GM21447 (cell line): ENCODE measurements at regions not wholly inside any gene's neighbourhood (a gene's known extent, or its start where the extent isn't known, plus 50 kb on each side); places are given as distances from the start of the nearest gene placed in this dataset.

Experiments used
- ATAC-seq: cut with Tn5 transposase; IDR thresholded peaks from one replicate; pipeline ENCODE4 v1.9.1; 2021; ENCODE audit not compliant: unreplicated experiment

DNA sequence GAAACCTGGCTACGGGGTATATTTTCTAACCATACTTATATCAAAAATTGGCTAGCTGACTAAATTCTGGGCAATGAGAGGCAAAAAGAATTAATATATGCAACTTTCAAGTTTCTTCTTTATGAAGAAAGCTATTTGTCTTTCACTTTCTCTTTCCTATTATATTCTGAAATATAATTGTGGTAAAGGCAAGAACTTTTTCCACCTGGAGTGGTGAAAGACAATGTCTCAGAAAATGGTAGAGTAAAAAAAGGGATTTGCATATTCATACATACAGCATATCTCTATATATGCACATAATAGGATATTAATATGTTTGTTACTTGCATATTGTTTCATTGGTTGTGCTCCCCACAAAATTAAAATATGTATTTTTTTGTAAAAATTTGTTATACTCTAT lies 793.8 kb downstream of the PLA2G4A start:
- no peak for ATAC-seq

DNA sequence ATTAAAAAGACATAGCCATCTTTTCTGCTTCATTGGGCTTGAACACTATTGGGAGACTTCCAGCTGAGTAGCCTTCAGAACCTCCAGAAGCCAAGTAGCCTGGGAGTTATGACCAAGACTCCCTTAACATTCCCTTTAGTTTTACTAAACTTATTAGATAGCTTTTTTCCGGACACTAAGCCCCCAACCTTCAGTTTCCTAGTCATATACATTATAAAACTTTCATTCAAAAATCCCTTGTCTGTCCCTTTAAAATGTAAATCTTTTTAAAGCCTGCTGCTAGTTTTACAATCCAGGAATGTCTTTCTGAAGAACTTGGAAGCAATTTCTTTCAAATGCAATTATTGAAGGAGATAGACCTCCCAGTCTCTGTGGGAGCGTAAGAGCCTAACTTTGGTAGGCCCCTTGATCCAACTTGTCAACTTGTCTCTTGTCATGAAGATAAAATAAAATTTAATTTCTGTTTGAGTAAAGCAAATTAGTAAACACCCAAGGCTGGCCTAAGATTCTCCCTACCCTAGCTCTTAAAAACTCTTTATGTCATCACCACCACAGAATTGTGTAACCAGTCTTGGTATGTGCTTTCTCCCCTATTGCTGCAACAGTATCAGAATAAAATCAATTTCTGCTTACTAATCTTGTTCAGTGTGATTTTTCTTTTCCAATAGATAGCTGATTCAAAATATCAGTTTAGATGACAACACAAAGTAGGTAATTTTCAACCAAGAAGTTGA lies 796.2 kb downstream of the PLA2G4A start:
- no peak for ATAC-seq

DNA sequence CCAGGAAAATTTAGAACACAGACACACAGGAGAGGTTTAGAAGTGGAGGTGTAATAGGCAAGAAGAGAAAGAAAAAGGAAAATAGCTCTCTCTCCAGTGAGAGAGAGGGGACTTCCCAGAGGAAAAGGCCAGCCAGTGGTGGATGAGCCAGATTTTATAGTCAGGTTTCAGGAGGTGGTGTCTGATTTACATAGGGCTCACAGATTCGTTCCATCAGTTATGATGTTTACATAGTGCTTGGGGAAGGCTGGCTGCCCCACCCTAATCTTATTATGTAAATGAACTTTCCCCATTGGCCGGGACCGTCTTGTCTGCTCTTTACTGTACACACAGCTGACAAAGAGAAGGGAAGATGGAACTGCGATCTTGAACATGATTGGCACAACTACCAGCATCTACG lies 797.3 kb downstream of the PLA2G4A start:
- ATAC-seq = no peak

DNA sequence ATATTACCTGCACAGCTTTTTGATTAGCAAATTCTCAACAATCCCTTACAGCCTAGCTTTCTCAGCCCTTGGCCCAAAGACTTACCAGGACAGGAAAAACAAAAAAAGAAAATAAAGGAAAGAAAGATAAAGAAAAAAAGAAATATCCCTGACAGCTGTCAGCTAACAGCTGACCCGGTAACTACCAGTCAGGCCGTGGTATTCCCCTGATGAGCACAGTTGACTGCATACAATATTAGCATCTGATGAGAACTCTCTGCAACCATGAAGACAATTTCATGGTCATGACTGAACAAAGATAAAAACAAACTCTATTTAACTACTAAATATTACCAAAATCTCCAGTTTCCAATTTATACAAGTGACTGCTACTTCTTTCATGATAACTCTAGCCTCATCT lies 798.8 kb downstream of the PLA2G4A start:
- ATAC-seq = no peak

DNA sequence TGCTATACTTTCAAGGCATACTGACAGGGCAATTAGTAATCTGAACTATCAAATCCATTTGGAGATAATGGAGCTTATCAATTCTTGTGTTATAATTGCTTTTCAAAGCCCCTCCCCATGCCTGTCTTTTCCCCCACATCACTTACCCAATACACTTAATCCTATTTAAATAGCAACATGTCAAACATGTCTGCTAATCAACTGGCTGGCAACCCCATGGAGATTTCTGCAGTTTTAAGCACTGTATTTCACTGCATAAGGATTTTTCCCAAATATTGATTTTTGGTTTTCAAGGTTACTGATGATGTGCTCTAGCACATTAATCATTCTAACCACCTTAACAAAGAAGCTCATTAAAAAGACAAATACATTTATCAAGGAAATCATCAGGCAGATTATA lies 800.3 kb downstream of the PLA2G4A start:
- ATAC-seq = no peak

DNA sequence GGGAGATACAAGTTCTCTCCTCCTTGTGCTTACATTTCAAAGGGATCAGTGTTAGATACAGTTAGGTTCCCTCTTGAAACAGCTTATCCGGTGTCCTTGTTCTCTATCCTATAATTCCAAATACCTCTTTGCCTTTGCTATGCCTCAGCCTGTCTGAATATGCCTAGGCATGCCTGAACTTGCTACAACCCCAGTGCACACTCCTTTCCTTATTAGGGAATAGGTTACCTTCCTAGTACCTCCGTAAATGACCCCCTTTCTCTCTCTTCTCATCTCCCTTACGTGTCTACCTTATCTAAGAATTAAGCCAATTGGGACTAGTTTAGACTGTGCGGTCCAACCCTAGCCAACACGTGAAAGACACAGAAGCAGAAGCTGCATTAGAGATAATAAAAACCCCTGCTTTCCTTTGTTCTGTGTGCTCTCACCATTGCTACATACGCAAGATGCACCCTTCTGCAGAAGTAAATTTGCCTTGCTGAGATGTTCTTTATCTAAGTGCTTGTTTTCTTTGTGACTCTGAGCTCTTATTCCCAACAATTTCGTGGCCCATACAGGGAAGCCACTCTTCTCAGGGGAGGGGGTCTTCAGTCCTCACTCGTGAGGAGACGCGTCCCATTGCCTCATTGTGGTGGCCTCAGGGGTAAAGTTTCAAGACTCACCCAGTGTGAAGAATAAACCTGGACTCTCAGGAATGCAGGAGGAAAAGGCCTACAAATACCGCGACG lies 802.1 kb downstream of the PLA2G4A start:
- ATAC-seq = no peak

DNA sequence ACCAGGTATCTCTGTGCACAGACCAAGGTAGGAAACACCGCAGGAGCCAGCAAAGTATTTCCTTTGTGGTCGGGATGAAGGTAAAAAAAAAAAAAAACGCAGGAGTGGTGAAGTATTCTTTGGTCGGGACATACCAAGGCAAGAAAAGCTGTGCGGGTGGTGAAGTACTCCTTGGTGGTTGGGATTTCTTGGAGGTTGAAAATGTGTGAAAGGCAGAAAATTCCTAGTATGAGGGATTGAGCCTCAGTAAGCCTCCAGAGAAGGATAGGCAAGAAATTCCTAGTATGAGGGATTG lies 802.6 kb downstream of the PLA2G4A start:
- ATAC-seq = no peak

- ATAC-seq = no peak
These were observed 803.2 kb downstream of the PLA2G4A start for GRCh38 chr1:187631984-187632383.

- ATAC-seq = no peak
These were observed 806.2 kb downstream of the PLA2G4A start for GRCh38 chr1:187634940-187635339.

- ATAC-seq = no peak
These were observed 810.1 kb downstream of the PLA2G4A start for GRCh38 chr1:187638733-187639434.

DNA sequence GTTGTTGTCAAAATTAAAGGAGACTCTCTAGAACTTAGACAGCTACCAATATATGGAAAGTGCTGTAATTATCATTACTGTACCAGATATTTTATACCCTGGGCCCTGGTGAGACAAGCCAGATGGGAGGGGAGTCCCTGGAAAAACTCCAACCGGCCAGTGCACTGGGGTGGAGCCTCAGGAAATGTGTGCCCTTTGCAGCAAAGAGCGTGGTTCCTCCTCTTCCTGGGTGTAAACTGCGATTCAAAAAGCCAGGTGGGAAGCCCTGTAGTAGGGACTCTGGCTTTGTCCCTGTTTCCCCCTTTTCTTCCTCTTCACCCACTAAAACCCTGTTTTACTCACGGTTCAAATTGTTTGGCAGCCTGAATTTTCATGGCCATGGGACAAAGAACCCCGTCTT lies 812.3 kb downstream of the PLA2G4A start:
- no peak for ATAC-seq

- no peak for ATAC-seq
These were observed 812.7 kb downstream of the PLA2G4A start for GRCh38 chr1:187641463-187641862.

- no peak for ATAC-seq
These were observed 813.2 kb downstream of the PLA2G4A start for GRCh38 chr1:187641907-187642306.

- no peak for ATAC-seq
These were observed 816.9 kb downstream of the PLA2G4A start for GRCh38 chr1:187645651-187646050.

DNA sequence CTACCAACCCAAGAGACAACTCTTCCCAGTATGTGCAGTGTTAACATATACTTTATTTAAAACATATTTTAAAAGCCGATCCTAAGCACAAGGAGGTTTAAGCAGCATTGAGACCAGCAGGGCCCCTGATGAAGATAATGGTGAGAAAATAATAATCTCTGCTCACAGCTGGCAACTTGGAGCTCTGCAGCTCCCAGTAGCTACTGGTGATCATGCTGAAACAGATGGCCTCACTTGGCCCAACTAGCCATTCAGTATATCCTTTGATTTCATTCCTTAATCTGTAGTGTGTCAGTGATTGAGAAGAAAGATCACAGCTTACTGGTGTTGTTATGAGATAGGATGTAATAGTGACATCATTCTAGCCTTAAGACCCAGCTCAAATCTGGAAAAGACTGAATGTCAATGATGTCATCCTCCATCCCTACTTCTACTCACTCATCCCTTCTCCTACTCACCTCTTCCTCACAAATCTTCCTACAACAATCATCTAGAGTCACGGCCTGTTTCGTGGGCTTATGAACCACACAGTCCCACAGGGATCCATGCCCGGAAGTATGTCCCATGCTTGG lies 817.9 kb downstream of the PLA2G4A start:
- no peak for ATAC-seq

DNA sequence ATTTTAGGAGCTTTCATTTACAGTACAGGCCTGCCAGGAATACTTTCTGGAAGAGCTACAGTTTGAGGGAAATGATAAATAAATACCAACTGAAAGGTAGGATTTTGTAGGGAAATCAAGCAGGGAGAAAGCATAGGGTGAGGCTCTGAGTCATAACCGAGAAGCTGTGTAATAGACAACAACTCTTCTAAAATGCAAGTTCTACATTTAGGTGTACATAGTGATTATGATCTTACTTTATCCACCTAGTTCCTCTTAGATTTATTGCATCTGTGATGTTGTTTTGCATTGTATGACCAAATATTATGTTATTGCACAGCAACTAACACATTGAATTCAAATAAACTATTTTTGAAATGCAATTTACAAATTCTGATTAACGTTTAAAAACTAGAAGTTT lies 819.3 kb downstream of the PLA2G4A start:
- ATAC-seq = no peak

DNA sequence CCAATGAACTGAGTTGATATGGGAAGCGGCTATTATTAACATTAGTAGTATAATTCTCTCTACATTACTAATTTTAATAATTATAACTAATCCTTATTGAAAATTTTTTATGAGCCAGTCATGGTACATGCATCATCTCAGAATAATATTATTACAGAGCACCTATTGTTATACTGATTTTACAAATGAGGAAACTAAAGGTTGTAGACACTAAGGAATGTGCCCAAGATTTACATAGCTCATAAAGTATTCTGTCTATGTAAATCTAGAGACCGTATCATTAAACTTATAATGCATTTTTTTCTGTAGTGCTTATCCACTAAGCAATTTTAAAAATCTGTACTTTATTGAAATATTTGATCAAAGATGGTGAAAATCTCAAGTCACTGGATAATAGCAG lies 825.9 kb downstream of the PLA2G4A start:
- ATAC-seq = no peak

DNA sequence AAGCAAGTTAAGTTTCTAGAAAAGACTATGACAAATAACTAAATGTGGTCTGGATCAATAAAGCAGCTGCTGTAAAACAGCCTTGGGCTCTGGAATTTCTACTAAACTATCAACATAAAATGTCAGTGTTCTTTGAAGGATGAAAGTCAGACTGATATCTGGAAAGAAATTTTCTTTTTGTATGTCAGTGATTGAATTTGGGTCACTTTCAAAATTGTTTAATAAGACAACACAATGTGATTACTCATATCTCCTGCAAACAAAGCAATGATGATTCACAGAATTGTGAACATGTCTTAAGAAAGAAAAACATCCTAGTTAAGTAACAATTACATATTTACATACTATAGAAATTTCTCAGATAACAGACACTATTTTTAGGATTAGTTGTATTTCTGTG lies 826.4 kb downstream of the PLA2G4A start:
- ATAC-seq = no peak

DNA sequence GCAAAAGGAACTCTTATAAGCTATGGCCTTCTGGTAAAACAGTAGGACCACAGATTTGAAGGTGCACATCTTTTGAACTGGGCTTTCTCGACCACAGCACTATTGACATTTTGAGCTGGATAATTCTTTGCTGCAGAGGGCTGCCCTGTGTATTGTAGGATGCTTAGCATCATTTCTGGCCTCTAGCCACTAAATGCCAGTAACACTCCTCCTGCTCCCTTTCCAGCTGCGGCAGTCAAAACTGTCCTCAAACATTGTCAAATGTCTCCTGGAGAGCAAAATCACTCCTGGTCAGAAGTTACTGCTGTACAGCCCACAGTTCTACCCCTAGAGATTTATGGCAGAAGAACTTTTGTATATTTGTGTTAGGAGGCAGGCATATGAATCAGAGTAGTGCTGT lies 836.7 kb downstream of the PLA2G4A start:
- ATAC-seq = no peak

DNA sequence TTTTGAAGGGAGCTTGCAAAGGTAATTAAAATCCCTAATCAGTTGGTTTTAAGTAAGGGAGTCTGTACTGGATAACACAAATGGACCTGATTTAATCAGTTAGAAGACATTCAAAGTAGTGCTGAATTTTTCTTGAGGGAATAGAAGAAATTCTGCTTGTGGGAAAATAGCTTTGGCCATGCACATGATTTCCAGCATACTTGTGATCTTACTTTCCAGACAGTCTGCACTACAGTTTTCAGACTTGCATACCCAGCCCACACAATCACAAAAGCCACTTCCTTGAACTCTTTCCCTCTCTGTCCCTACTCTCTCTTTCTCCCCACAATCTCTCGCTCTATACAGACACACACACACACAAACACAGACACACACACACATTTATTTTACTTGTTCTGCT lies 852.1 kb downstream of the PLA2G4A start:
- ATAC-seq = no peak

- ATAC-seq = no peak
These were observed 853.4 kb downstream of the PLA2G4A start for GRCh38 chr1:187682112-187682511.

DNA sequence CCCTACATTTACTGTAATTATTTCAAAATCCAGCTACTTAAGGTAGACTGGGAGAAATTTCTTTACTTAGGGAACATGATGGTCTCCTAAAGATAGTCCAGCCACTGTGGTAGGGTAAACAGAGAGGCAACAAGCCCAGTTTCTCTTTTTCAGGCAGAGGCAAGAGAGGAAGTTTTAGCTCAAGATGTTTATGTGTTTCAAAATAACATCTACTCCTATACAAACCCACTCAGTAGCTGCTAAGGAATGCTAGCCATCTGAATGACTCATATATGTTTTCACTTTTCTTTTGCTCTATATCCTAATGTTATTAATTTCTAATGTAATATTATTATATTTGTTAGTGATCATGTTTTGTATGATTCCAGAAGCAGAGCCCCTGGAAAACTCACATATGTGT lies 856.6 kb downstream of the PLA2G4A start:
- ATAC-seq = no peak
